AG10803 (cell line): ENCODE measurements at regions not wholly inside any gene's neighbourhood (a gene's known extent, or its start where the extent isn't known, plus 50 kb on each side); places are given as distances from the start of the nearest gene placed in this dataset.
A peak's percentile ranks its signal among the peaks of the same experiment; 100 is the strongest.

ENCODE experiments used
- DNase-seq: peaks from one replicate; pipeline ENCODE4 v3.0.0; 2010; ENCODE audit warnings: low read depth
- H3K4me3 ChIP-seq: 2 replicates; pipeline ENCODE4 v1.5.1; 2011; ENCODE audit warnings: mild to moderate bottlenecking, low read length, control low read depth
- CTCF ChIP-seq: conservative IDR thresholded peaks from 2 replicates; pipeline ENCODE4 v1.5.1; 2011; ENCODE audit warnings: mild to moderate bottlenecking, low read length, control low read depth, inconsistent platforms

- DNase-seq = peak; percentile 22
These were observed 335.9 kb downstream of the VPS13C start for GRCh38 chr15:61724251-61724939.

GRCh38 chr15:61721418-61721817 lies 338.8 kb downstream of the VPS13C start:
- DNase-seq = no peak
- no peak overlapping the region for H3K4me3 ChIP-seq
- no peak for TF ChIP-seq CTCF

More at GRCh38 chr15:61724251-61724939, 335.9 kb downstream of the VPS13C start:
- H3K4me3 ChIP-seq = no peak overlapping the region
- TF ChIP-seq CTCF = no peak

- H3K4me3 ChIP-seq = no peak overlapping the region
- TF ChIP-seq CTCF = no peak
- no peak for DNase-seq
These were observed 340.0 kb downstream of the VPS13C start for GRCh38 chr15:61720197-61720704.

- no peak overlapping the region for H3K4me3 ChIP-seq
- no peak for TF ChIP-seq CTCF
- DNase-seq = no peak
These were observed 345.2 kb downstream of the VPS13C start for GRCh38 chr15:61715082-61715481.

- no peak overlapping the region for H3K4me3 ChIP-seq
- no peak for TF ChIP-seq CTCF
- DNase-seq = no peak
These were observed 348.0 kb downstream of the VPS13C start for GRCh38 chr15:61712129-61712759.

- TF ChIP-seq CTCF = no peak
- no peak for DNase-seq
- H3K4me3 ChIP-seq = no peak overlapping the region
These were observed 357.8 kb downstream of the VPS13C start for GRCh38 chr15:61702224-61703020.
